Astrocyte of the cerebellum (primary cell): ENCODE measurements at regions not wholly inside any gene's neighbourhood (a gene's known extent, or its start where the extent isn't known, plus 50 kb on each side); places are given as distances from the start of the nearest gene placed in this dataset.

Experiments used
- DNase-seq: peaks from one replicate; pipeline ENCODE4 v3.0.0-alpha.2; 2011; ENCODE audit warnings: low read depth
- H3K4me3 ChIP-seq: 2 replicates; pipeline ENCODE4 v1.5.1; 2011; ENCODE audit warnings: mild to moderate bottlenecking, low read depth, low read length, moderate library complexity
- in situ Hi-C: cut with HindIII; loops from 2 replicates; pipeline ENCODE4 v1.10.0; 2017; ENCODE audit warnings: low sequenced_read_pairs
- TF ChIP-seq, protein P1 (sequence below): IDR thresholded peaks from 2 replicates; pipeline ENCODE4 v1.5.1; 2012; ENCODE audit warnings: low read length, low read depth, moderate library complexity, mild to moderate bottlenecking; ENCODE audit errors: missing control alignments

DNA sequence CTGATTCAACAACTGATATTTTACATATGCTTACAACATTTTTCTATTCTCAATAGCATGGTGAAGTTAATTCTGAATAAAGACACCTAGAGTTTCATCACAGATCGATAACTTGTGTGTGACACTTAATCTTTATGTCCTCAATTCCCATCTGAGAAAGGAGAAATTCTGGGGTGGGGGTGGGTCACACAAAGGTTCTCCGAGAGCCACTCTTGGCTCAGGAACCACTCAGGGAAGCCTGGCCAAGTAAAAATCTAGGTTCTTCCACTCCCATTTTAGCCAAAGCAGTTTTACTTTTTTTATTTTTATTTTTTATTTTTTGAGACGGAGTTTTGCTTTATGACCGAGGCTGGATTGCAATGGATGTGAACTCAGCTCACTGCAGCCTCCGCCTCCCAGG, 111.0 kb upstream of the TBL1XR1 start:
- DNase-seq = no peak
- H3K4me3 ChIP-seq = no peak overlapping the region
- TF ChIP-seq, protein P1, sequence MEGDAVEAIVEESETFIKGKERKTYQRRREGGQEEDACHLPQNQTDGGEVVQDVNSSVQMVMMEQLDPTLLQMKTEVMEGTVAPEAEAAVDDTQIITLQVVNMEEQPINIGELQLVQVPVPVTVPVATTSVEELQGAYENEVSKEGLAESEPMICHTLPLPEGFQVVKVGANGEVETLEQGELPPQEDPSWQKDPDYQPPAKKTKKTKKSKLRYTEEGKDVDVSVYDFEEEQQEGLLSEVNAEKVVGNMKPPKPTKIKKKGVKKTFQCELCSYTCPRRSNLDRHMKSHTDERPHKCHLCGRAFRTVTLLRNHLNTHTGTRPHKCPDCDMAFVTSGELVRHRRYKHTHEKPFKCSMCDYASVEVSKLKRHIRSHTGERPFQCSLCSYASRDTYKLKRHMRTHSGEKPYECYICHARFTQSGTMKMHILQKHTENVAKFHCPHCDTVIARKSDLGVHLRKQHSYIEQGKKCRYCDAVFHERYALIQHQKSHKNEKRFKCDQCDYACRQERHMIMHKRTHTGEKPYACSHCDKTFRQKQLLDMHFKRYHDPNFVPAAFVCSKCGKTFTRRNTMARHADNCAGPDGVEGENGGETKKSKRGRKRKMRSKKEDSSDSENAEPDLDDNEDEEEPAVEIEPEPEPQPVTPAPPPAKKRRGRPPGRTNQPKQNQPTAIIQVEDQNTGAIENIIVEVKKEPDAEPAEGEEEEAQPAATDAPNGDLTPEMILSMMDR = no peak
- in situ Hi-C loops = no loop called here

DNA sequence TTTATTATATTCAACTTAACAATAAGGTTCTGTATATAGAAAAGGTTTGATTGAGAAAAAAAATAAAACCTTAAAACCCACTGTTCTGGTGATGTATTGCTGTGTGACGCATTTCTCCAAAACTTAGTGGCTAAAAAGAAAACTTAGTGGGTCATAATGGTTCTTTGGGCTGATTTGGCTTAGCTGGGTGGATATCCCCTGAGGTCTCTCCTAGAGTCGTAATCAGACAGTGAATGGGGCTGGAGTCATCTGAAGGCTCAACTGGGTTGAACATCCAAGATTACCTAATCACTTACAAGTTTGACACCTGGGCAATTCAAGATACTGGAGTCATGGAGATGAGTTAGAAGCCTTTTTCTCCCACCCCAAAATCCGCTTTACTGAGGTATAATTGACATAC, 111.6 kb upstream of the TBL1XR1 start:
- in situ Hi-C loops = no loop called here
- TF ChIP-seq, protein P1 = no peak
- no peak overlapping the region for H3K4me3 ChIP-seq
- no peak for DNase-seq

DNA sequence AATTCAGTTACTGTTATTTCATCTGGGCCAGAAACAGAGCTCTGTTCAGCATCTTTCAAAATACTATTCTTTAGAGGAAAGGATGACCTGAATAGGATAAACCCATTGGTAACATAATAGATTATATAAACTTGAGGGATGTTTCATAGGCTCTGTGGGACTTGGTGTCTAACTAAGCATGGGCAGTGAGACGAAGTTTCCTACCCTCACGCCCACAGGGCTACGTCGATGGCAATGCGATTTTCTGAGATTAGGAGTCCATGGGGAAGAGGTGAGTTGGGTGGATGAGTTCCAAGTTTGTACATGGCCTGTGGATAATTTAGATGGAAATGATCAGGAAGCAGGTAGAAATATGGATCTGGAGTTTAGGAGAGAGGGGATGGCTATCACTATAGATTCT, 115.2 kb upstream of the TBL1XR1 start:
- no peak overlapping the region for H3K4me3 ChIP-seq
- TF ChIP-seq, protein P1 = no peak
- in situ Hi-C loops = no loop called here
- DNase-seq = no peak

- no peak overlapping the region for H3K4me3 ChIP-seq
- in situ Hi-C loops = no loop called here
- TF ChIP-seq, protein P1 = no peak
- no peak for DNase-seq
Measured at GRCh38 chr3:177314897-177315296, 117.6 kb upstream of the TBL1XR1 start.

DNA sequence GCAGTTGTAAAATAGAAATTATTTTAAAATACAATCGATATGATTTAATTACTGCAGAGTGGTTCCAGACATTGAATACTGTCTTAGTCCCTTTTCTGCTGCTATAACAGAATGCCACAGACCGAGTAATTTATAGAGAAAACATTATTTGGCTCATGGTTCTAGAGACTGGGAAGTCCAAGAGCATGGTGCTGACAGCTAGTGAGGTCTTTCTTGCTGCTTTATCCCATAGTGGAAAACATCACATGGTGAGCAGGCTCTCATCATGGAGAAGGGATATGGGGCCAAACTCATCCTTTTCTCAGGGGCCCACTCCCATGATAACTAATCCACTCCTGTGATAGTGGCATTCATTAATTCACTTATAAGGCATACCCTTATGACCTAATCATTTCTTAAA, 120.0 kb upstream of the TBL1XR1 start:
- in situ Hi-C loops = no loop called here
- no peak for DNase-seq
- no peak overlapping the region for H3K4me3 ChIP-seq
- TF ChIP-seq, protein P1 = no peak

DNA sequence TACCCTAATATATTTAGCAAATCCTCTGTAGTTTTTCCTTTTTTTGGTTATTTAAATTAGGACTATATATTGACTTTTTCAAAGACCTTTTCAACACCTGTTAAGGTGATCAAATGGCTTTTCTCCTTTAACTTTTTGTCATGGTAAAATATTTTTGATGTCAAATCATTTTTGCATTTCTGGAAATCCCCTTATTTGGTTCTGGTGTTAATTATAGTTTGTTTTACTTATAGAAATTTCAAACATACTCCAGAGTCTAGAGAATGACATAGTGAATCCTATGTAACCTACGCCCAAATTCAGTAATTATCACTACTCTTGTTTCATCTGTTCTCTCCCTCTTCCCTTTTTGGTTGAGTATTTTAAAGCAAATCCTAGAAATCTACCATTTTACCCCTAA, 121.3 kb upstream of the TBL1XR1 start:
- no peak for DNase-seq
- H3K4me3 ChIP-seq = no peak overlapping the region
- in situ Hi-C loops = no loop called here
- TF ChIP-seq, protein P1 = no peak

DNA sequence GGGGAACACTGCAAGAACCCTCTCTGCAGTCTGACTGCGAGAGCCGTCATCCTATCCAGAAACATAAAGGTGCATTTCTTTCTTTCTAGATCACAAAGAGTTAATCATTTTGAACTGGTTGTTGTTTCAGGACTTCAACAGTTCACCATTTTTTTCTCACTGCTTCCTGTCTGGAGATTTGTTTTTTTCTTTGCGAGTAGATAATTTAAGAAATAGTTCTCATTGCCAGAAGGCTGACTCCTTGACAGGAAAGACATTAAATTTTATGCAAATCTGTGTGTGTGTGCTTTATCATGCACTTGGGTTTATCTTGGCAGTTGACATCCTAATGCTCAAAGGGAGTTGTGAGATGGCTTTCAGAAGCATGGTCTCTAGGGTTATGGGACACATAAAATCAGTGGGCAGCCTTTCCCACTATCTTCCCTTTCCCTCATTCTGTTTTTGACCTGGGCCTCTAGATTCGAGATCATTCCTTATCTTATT, 123.5 kb upstream of the TBL1XR1 start:
- no peak for DNase-seq
- no peak overlapping the region for H3K4me3 ChIP-seq
- TF ChIP-seq, protein P1 = no peak
- in situ Hi-C loops = no loop called here
